ENCODE measurements at regions not wholly inside any gene's neighbourhood (a gene's known extent, or its start where the extent isn't known, plus 50 kb on each side); places are given as distances from the start of the nearest gene placed in this dataset.

GRCh38 chr1:39134768-39135333 is 69.6 kb upstream of the MACF1 start:
- DNase-seq (ENCODE audit: low read depth) = no peak
- no peak for TF ChIP-seq CTCF (IDR thresholded peaks at IDR 0.05; ENCODE audit: control insufficient read depth, extremely low read depth, insufficient read depth)
- no peak overlapping the region for H3K4me3 ChIP-seq (ENCODE audit: low read depth, low read length)

- no peak for TF ChIP-seq CTCF (IDR thresholded peaks at IDR 0.05; ENCODE audit: control insufficient read depth, extremely low read depth, insufficient read depth)
- DNase-seq (ENCODE audit: low read depth) = no peak
Observed at GRCh38 chr1:39136638-39137037, 67.9 kb upstream of the MACF1 start.

GRCh38 chr1:39139723-39140360 is 64.7 kb upstream of the MACF1 start:
- DNase-seq (ENCODE audit: low read depth) = no peak
- H3K4me3 ChIP-seq (ENCODE audit: low read depth, low read length) = no peak overlapping the region
- no peak for TF ChIP-seq CTCF (IDR thresholded peaks at IDR 0.05; ENCODE audit: control insufficient read depth, extremely low read depth, insufficient read depth)

More at GRCh38 chr1:39136638-39137037, 67.9 kb upstream of the MACF1 start:
- no peak overlapping the region for H3K4me3 ChIP-seq (ENCODE audit: low read depth, low read length)

- H3K4me3 ChIP-seq (ENCODE audit: low read depth, low read length) = no peak overlapping the region
- DNase-seq (ENCODE audit: low read depth) = no peak
- no peak for TF ChIP-seq CTCF (IDR thresholded peaks at IDR 0.05; ENCODE audit: control insufficient read depth, extremely low read depth, insufficient read depth)
Observed at GRCh38 chr1:39141925-39142324, 62.6 kb upstream of the MACF1 start.

- DNase-seq (ENCODE audit: low read depth) = peak; percentile 58
- TF ChIP-seq CTCF (IDR thresholded peaks at IDR 0.05; ENCODE audit: control insufficient read depth, extremely low read depth, insufficient read depth) = no peak
- H3K4me3 ChIP-seq (ENCODE audit: low read depth, low read length) = no peak overlapping the region
Observed at GRCh38 chr1:39142401-39143060, 62.0 kb upstream of the MACF1 start.

GRCh38 chr1:39144924-39145323 is 59.6 kb upstream of the MACF1 start:
- no peak for TF ChIP-seq CTCF (IDR thresholded peaks at IDR 0.05; ENCODE audit: control insufficient read depth, extremely low read depth, insufficient read depth)
- no peak overlapping the region for H3K4me3 ChIP-seq (ENCODE audit: low read depth, low read length)
- no peak for DNase-seq (ENCODE audit: low read depth)

Data from LNCaP clone FGC (cell line).